ENCODE measurements at regions not wholly inside any gene's neighbourhood (a gene's known extent, or its start where the extent isn't known, plus 50 kb on each side); places are given as distances from the start of the nearest gene placed in this dataset.

- Histone ChIP-seq H3K79me2 (ENCODE audit: insufficient read depth, low read length) (no peaks in the 10 kb centered on the region), H4K20me1 (ENCODE audit: insufficient read depth, low read length) (no peaks in the 10 kb centered on the region), H3K9me3 (ENCODE audit: insufficient read depth, low read length, severe bottlenecking) (no peaks in the 10 kb centered on the region), H2AFZ (ENCODE audit: low read depth, low read length) (no peak overlapping the region), H3K4me1 (ENCODE audit: insufficient read depth, low read length) (no peaks in the 10 kb centered on the region), H3K4me3 (ENCODE audit: low read depth in 1 of 2, low read length in 2 of 2) (no peak overlapping the region), H3K4me2 (ENCODE audit: insufficient read depth, low read length) (no peak overlapping the region), H3K9ac (ENCODE audit: low read depth, low read length) (no peak overlapping the region), H3K36me3 (ENCODE audit: insufficient read depth, low read length) (no peaks in the 10 kb centered on the region), H3K27ac (ENCODE audit: low read length) (no peak overlapping the region), H3K27me3 (ENCODE audit: insufficient read depth, low read length, poor library complexity) (no peaks in the 10 kb centered on the region)
- no peak for TF ChIP-seq EZH2 (IDR thresholded peaks at IDR 0.05; ENCODE audit: borderline replicate concordance, low read depth, low read length, severe bottlenecking)
- TF ChIP-seq, protein P1, sequence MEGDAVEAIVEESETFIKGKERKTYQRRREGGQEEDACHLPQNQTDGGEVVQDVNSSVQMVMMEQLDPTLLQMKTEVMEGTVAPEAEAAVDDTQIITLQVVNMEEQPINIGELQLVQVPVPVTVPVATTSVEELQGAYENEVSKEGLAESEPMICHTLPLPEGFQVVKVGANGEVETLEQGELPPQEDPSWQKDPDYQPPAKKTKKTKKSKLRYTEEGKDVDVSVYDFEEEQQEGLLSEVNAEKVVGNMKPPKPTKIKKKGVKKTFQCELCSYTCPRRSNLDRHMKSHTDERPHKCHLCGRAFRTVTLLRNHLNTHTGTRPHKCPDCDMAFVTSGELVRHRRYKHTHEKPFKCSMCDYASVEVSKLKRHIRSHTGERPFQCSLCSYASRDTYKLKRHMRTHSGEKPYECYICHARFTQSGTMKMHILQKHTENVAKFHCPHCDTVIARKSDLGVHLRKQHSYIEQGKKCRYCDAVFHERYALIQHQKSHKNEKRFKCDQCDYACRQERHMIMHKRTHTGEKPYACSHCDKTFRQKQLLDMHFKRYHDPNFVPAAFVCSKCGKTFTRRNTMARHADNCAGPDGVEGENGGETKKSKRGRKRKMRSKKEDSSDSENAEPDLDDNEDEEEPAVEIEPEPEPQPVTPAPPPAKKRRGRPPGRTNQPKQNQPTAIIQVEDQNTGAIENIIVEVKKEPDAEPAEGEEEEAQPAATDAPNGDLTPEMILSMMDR (IDR thresholded peaks at IDR 0.05; ENCODE audit: borderline replicate concordance, extremely low read depth, low read length, poor library complexity, severe bottlenecking): no peak
- ATAC-seq (ENCODE audit: insufficient read depth, low read depth) (no peak), DNase-seq (no peak)
Measured at GRCh38 chr15:69941706-69942495, 155.8 kb downstream of the TLE3 start.

DNA sequence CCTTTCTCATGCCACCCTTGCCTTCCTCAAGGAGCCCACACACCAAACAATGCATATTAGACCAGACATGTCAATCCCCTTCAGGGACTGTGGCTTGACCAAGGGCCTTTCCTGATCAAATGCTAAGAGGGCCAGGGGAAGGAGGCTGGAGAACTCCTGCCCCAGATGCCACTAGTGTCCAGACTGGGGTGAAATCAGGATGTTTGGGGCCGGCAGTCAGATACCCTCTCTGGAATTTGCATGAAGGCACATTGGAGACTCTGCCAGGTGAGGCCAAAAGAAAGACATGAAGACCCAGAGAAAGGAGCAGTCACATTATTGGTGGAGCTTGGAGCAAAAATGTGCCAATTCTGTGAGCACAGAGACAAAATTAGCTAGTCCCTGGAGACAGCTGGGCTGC, 154.1 kb downstream of the TLE3 start:
- ATAC-seq (ENCODE audit: insufficient read depth, low read depth): no peak
- no peaks in the 10 kb centered on the region for H3K4me1 ChIP-seq (ENCODE audit: insufficient read depth, low read length)
- H3K27me3 ChIP-seq (ENCODE audit: insufficient read depth, low read length, poor library complexity): no peaks in the 10 kb centered on the region
- no peak overlapping the region for H2AFZ ChIP-seq (ENCODE audit: low read depth, low read length)
- H3K4me2 ChIP-seq (ENCODE audit: insufficient read depth, low read length): no peak overlapping the region
- no peak for TF ChIP-seq EZH2 (IDR thresholded peaks at IDR 0.05; ENCODE audit: borderline replicate concordance, low read depth, low read length, severe bottlenecking)
- TF ChIP-seq, protein P1 (IDR thresholded peaks at IDR 0.05; ENCODE audit: borderline replicate concordance, extremely low read depth, low read length, poor library complexity, severe bottlenecking): no peak
- no peak overlapping the region for H3K9ac ChIP-seq (ENCODE audit: low read depth, low read length)
- no peaks in the 10 kb centered on the region for H4K20me1 ChIP-seq (ENCODE audit: insufficient read depth, low read length)
- no peaks in the 10 kb centered on the region for H3K79me2 ChIP-seq (ENCODE audit: insufficient read depth, low read length)
- no peaks in the 10 kb centered on the region for H3K9me3 ChIP-seq (ENCODE audit: insufficient read depth, low read length, severe bottlenecking)
- no peak for DNase-seq
- H3K36me3 ChIP-seq (ENCODE audit: insufficient read depth, low read length): no peaks in the 10 kb centered on the region
- no peak overlapping the region for H3K4me3 ChIP-seq (ENCODE audit: low read depth in 1 of 2, low read length in 2 of 2)
- no peak overlapping the region for H3K27ac ChIP-seq (ENCODE audit: low read length)

GRCh38 chr15:69945729-69946128, 152.0 kb downstream of the TLE3 start:
- TF ChIP-seq EZH2 (IDR thresholded peaks at IDR 0.05; ENCODE audit: borderline replicate concordance, low read depth, low read length, severe bottlenecking): no peak
- TF ChIP-seq, protein P1 (IDR thresholded peaks at IDR 0.05; ENCODE audit: borderline replicate concordance, extremely low read depth, low read length, poor library complexity, severe bottlenecking): no peak
- Histone ChIP-seq H3K9me3 (ENCODE audit: insufficient read depth, low read length, severe bottlenecking) (no peaks in the 10 kb centered on the region), H3K27ac (ENCODE audit: low read length) (no peak overlapping the region), H3K4me3 (ENCODE audit: low read depth in 1 of 2, low read length in 2 of 2) (no peak overlapping the region), H4K20me1 (ENCODE audit: insufficient read depth, low read length) (no peaks in the 10 kb centered on the region), H3K27me3 (ENCODE audit: insufficient read depth, low read length, poor library complexity) (no peaks in the 10 kb centered on the region), H3K4me2 (ENCODE audit: insufficient read depth, low read length) (no peak overlapping the region), H2AFZ (ENCODE audit: low read depth, low read length) (no peak overlapping the region), H3K79me2 (ENCODE audit: insufficient read depth, low read length) (no peaks in the 10 kb centered on the region), H3K36me3 (ENCODE audit: insufficient read depth, low read length) (no peaks in the 10 kb centered on the region), H3K9ac (ENCODE audit: low read depth, low read length) (no peak overlapping the region), H3K4me1 (ENCODE audit: insufficient read depth, low read length) (no peaks in the 10 kb centered on the region)
- ATAC-seq (ENCODE audit: insufficient read depth, low read depth) (no peak), DNase-seq (no peak)
